ENCODE measurements at regions not wholly inside any gene's neighbourhood (a gene's known extent, or its start where the extent isn't known, plus 50 kb on each side); places are given as distances from the start of the nearest gene placed in this dataset.

DNA sequence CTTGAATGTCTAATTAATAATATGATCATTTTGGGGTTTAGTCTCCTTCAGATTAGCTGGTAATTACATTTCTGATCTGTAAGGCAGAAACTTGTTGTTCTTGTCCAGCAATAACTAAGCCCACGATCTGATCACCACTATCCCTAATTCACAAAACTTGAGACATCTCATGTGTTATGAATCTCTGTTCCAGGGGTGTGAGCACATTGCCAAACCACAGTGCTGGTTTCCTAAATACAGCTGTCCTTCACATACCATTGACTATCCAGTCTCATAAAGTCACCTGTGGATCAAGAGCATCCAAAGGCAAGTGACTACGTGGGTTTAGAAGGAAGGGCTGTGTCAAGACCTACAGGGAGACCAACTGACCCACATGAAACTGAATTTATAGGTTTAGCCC is 134.1 kb upstream of the PRLR start:
- TF ChIP-seq, protein P1, sequence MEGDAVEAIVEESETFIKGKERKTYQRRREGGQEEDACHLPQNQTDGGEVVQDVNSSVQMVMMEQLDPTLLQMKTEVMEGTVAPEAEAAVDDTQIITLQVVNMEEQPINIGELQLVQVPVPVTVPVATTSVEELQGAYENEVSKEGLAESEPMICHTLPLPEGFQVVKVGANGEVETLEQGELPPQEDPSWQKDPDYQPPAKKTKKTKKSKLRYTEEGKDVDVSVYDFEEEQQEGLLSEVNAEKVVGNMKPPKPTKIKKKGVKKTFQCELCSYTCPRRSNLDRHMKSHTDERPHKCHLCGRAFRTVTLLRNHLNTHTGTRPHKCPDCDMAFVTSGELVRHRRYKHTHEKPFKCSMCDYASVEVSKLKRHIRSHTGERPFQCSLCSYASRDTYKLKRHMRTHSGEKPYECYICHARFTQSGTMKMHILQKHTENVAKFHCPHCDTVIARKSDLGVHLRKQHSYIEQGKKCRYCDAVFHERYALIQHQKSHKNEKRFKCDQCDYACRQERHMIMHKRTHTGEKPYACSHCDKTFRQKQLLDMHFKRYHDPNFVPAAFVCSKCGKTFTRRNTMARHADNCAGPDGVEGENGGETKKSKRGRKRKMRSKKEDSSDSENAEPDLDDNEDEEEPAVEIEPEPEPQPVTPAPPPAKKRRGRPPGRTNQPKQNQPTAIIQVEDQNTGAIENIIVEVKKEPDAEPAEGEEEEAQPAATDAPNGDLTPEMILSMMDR (IDR thresholded peaks at IDR 0.05 in 2 of 3, conservative IDR thresholded peaks at IDR 0.05 in 1 of 3; ENCODE audit: borderline replicate concordance in 1 of 3, insufficient read depth in 1 of 3, low read depth in 2 of 3, low read length in 2 of 3), result no peak
- TF ChIP-seq EZH2 (IDR thresholded peaks at IDR 0.05) (no peak), CEBPB (IDR thresholded peaks at IDR 0.05; ENCODE audit: low read depth) (no peak), POLR2A (IDR thresholded peaks at IDR 0.05; ENCODE audit: borderline replicate concordance, extremely low read depth, insufficient read depth, insufficient read length) (no peak), POLR2AphosphoS5 (IDR thresholded peaks at IDR 0.05; ENCODE audit: low read depth, low read length) (no peak), SP1 (IDR thresholded peaks at IDR 0.05; ENCODE audit: low read depth) (no peak), EZH2phosphoT487 (IDR thresholded peaks at IDR 0.05; ENCODE audit: borderline replicate concordance) (no peak)
- TF ChIP-seq, protein P2, sequence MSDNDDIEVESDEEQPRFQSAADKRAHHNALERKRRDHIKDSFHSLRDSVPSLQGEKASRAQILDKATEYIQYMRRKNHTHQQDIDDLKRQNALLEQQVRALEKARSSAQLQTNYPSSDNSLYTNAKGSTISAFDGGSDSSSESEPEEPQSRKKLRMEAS (IDR thresholded peaks at IDR 0.05), result no peak
- TF ChIP-seq, protein P3, sequence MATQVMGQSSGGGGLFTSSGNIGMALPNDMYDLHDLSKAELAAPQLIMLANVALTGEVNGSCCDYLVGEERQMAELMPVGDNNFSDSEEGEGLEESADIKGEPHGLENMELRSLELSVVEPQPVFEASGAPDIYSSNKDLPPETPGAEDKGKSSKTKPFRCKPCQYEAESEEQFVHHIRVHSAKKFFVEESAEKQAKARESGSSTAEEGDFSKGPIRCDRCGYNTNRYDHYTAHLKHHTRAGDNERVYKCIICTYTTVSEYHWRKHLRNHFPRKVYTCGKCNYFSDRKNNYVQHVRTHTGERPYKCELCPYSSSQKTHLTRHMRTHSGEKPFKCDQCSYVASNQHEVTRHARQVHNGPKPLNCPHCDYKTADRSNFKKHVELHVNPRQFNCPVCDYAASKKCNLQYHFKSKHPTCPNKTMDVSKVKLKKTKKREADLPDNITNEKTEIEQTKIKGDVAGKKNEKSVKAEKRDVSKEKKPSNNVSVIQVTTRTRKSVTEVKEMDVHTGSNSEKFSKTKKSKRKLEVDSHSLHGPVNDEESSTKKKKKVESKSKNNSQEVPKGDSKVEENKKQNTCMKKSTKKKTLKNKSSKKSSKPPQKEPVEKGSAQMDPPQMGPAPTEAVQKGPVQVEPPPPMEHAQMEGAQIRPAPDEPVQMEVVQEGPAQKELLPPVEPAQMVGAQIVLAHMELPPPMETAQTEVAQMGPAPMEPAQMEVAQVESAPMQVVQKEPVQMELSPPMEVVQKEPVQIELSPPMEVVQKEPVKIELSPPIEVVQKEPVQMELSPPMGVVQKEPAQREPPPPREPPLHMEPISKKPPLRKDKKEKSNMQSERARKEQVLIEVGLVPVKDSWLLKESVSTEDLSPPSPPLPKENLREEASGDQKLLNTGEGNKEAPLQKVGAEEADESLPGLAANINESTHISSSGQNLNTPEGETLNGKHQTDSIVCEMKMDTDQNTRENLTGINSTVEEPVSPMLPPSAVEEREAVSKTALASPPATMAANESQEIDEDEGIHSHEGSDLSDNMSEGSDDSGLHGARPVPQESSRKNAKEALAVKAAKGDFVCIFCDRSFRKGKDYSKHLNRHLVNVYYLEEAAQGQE (IDR thresholded peaks at IDR 0.05; ENCODE audit: low read depth), result no peak

Data from HCT116 (cell line).